WI38 (cell line): ENCODE measurements at regions not wholly inside any gene's neighbourhood (a gene's known extent, or its start where the extent isn't known, plus 50 kb on each side); places are given as distances from the start of the nearest gene placed in this dataset.

Experiments used
- H3K4me3 ChIP-seq: 2 replicates; pipeline ENCODE4 v1.5.1; 2011; ENCODE audit warnings: low read depth, mild to moderate bottlenecking, control low read depth, low read length
- CTCF ChIP-seq: IDR thresholded peaks from 2 replicates; pipeline ENCODE4 v1.5.1; 2012; ENCODE audit warnings: low read depth, mild to moderate bottlenecking, control low read depth, low read length

DNA sequence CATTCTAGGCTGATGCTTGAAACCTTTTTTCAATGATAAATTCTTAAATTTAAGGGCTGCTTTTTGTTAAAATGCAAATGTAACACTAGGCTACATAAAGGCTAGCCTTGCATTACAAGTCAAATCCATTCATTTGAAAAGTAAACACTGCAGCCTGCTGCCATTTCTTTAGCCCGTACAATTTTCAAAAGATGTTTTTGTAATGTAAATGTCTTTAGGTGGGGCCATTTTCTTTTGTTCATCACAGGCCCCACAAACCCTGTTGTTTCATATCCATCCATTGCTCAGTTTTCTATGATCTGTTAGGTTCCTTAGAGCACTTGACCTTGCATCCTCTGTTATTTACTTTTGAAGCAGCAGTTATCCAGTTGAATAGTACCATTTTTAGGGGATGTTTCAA is 296.2 kb upstream of the AMOT start:
- no peak overlapping the region for H3K4me3 ChIP-seq
- no peak for TF ChIP-seq CTCF

GRCh38 chrX:113133316-113133715 is 292.7 kb upstream of the AMOT start:
- TF ChIP-seq CTCF: no peak
- H3K4me3 ChIP-seq: no peak overlapping the region

- TF ChIP-seq CTCF: no peak
These were observed 284.1 kb upstream of the AMOT start for GRCh38 chrX:113124693-113125092.

GRCh38 chrX:113075521-113075920 is 234.9 kb upstream of the AMOT start:
- no peak overlapping the region for H3K4me3 ChIP-seq
- TF ChIP-seq CTCF: no peak

More at GRCh38 chrX:113124693-113125092, 284.1 kb upstream of the AMOT start:
- no peak overlapping the region for H3K4me3 ChIP-seq

DNA sequence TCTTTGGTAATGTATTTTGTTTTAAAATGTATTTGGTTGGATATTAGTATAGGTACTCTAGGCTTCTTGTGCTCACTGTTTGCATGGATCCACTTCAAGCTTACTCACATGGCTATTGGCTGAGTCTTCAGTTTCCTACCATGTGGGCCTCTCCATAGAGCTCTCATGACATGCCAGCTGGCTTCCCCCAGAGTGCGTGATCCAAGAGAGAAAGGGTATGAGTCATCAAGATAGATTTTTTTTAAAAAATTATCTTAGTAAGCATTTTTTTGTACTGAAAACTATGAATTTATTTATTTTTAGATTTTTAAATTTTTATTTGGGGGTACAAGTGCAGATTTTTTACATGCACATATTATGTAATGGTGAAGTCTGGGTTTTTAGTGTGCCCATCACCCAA is 219.1 kb upstream of the AMOT start:
- no peak for TF ChIP-seq CTCF
- no peak overlapping the region for H3K4me3 ChIP-seq

DNA sequence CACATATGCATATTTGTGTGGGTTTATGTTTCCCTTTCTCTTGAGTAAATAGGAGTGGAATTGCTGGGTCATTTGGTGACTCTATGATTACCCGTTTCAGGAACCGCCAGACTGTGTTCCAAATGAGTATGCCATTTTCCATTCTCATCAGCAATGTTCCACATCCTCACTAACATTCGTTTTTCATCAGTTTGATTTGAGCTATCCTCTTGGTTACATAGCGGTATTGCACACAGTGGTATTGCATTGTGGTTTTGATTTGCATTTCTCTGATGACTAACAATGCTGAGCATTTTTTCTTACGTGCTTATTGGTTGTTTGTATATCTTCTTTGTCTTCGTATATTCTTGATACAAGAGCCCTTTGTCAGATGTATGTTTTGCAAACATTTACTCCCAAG is 218.0 kb upstream of the AMOT start:
- no peak for TF ChIP-seq CTCF
- no peak overlapping the region for H3K4me3 ChIP-seq

DNA sequence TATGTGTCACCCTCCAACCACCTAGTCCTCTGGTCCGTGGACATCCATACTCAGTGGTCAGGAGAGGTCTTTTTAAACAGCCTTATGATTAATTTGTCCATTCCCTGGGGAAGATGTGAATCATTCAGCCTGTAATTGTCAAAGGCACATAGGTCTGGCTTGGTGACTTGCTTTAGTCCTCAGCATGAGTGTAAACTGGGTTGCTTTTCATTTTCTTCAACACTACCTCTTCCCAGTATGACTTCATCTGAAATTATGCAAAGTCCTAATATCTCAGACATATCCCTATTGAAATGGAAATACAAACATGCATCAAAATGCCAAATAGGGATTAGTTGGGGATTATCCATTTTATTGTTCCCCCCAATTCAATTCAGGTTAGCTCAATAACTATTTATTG is 208.3 kb upstream of the AMOT start:
- no peak for TF ChIP-seq CTCF
- H3K4me3 ChIP-seq: no peak overlapping the region

- no peak for TF ChIP-seq CTCF
- H3K4me3 ChIP-seq: no peak overlapping the region
These were observed 207.8 kb upstream of the AMOT start for GRCh38 chrX:113048480-113048879.
